Fibroblast of the aortic adventitia (primary cell): ENCODE measurements at regions not wholly inside any gene's neighbourhood (a gene's known extent, or its start where the extent isn't known, plus 50 kb on each side); places are given as distances from the start of the nearest gene placed in this dataset.
A peak's percentile ranks its signal among the peaks of the same experiment; 100 is the strongest.

Source experiments
- DNase-seq: peaks from one replicate; pipeline ENCODE4 v3.0.0-alpha.2; 2010; ENCODE audit warnings: low read depth
- H3K4me3 ChIP-seq: 2 replicates; pipeline ENCODE4 v1.5.1; 2011; ENCODE audit warnings: low read depth, mild to moderate bottlenecking, control low read depth, low read length, moderate library complexity
- TF ChIP-seq, protein P1 (sequence below): IDR thresholded peaks from 2 replicates; pipeline ENCODE4 v1.5.1; 2011; ENCODE audit warnings: mild to moderate bottlenecking, low read length, control low read depth, inconsistent platforms; ENCODE audit not compliant: insufficient read depth

GRCh38 chr3:168813225-168813802, 717.6 kb upstream of the GOLIM4 start:
- H3K4me3 ChIP-seq: no peak overlapping the region
- TF ChIP-seq, protein P1, sequence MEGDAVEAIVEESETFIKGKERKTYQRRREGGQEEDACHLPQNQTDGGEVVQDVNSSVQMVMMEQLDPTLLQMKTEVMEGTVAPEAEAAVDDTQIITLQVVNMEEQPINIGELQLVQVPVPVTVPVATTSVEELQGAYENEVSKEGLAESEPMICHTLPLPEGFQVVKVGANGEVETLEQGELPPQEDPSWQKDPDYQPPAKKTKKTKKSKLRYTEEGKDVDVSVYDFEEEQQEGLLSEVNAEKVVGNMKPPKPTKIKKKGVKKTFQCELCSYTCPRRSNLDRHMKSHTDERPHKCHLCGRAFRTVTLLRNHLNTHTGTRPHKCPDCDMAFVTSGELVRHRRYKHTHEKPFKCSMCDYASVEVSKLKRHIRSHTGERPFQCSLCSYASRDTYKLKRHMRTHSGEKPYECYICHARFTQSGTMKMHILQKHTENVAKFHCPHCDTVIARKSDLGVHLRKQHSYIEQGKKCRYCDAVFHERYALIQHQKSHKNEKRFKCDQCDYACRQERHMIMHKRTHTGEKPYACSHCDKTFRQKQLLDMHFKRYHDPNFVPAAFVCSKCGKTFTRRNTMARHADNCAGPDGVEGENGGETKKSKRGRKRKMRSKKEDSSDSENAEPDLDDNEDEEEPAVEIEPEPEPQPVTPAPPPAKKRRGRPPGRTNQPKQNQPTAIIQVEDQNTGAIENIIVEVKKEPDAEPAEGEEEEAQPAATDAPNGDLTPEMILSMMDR: no peak
- DNase-seq: no peak

DNA sequence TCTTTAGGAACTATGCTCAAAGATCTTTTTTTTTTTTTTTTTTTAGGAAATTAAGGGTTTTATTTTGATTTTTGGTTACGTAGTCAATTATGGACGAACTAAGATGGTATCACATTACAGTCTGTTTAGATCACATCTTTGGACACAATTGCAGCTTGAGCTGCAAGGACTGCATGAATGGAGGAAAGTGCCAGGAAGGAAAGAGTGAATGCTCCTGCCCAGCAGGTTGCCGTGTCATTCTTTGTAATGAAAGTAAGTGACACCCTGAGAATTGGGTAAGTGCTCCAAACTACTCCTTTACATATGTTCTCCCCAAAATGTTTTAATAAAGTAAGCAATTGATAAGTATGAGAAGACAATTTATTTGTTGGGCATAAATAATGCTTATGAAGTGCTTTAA, 716.5 kb upstream of the GOLIM4 start:
- no peak for DNase-seq

DNA sequence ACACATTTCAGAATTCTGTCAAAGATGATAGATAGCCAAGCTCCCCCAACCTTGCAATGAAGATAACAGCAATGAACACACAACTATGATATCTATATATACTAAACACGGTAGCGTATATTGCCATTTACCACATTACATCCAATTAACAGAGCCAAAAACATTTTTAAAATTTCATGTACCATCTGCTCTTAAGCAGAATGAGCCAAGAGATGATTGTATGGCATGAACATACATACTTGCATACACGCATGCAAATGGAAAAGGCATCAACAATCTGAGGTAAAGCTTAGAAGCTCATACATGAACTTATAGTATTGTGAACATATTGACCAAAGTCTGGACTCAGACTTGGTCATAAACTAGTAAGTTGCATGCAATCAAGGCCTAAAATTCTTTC, 712.9 kb upstream of the GOLIM4 start:
- H3K4me3 ChIP-seq: no peak overlapping the region
- DNase-seq: no peak
- TF ChIP-seq, protein P1: no peak

More for the DNA sequence above, 716.5 kb upstream of the GOLIM4 start:
- TF ChIP-seq, protein P1: no peak
- H3K4me3 ChIP-seq: no peak overlapping the region

- H3K4me3 ChIP-seq: no peak overlapping the region
- no peak for DNase-seq
- TF ChIP-seq, protein P1: no peak
These were observed 711.7 kb upstream of the GOLIM4 start for GRCh38 chr3:168807448-168807847.

GRCh38 chr3:168806871-168807270, 711.1 kb upstream of the GOLIM4 start:
- H3K4me3 ChIP-seq: no peak overlapping the region
- DNase-seq: no peak
- TF ChIP-seq, protein P1: no peak

- TF ChIP-seq, protein P1: no peak
- peak; percentile 20 for DNase-seq
- H3K4me3 ChIP-seq: no peak overlapping the region
These were observed 707.8 kb upstream of the GOLIM4 start for GRCh38 chr3:168803536-168803935.

DNA sequence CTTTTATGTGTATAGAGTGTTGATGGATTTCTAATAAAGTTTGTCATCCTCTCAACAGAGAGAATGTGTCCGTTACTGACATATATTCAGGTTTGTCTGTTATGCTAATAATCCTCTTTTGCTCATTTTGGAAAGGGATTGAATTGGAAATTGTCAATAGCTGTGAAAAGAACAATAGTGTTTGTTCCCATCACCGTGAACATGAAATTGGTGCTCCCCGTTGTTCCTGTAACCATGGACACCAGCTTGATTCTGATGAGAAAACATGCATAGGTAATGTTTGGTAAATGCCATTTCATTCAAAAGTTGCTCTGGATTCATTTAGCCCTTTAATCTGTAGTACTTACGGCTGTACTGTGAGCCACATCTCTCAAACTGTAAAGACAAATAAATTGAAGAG, 707.0 kb upstream of the GOLIM4 start:
- H3K4me3 ChIP-seq: no peak overlapping the region
- TF ChIP-seq, protein P1: no peak

More for the DNA sequence above, 707.0 kb upstream of the GOLIM4 start:
- no peak for DNase-seq
